ENCODE measurements at regions not wholly inside any gene's neighbourhood (a gene's known extent, or its start where the extent isn't known, plus 50 kb on each side); places are given as distances from the start of the nearest gene placed in this dataset.

- no peak for TF ChIP-seq ARNTL (CRISPR knock-in tag; IDR thresholded peaks at IDR 0.05; ENCODE audit: borderline replicate concordance, low read depth)
- TF ChIP-seq CREB5 (CRISPR knock-in tag; IDR thresholded peaks at IDR 0.05; ENCODE audit: low read depth), result no peak
- no peak for TF ChIP-seq TOX (CRISPR knock-in tag; IDR thresholded peaks at IDR 0.05; ENCODE audit: borderline replicate concordance)
- no peak for TF ChIP-seq ZNF565 (CRISPR knock-in tag; conservative IDR thresholded peaks at IDR 0.05; ENCODE audit: low read depth)
- no peak for TF ChIP-seq POU6F1 (CRISPR knock-in tag; IDR thresholded peaks at IDR 0.05; ENCODE audit: borderline replicate concordance, low read depth)
- no peak for TF ChIP-seq ZFP30 (CRISPR knock-in tag; IDR thresholded peaks at IDR 0.05)
- TF ChIP-seq ZNF8 (CRISPR knock-in tag; IDR thresholded peaks at IDR 0.05), result no peak
- TF ChIP-seq GLIS3 (CRISPR knock-in tag; IDR thresholded peaks at IDR 0.05), result no peak
- TF ChIP-seq ZC3H10 (CRISPR knock-in tag; IDR thresholded peaks at IDR 0.05), result no peak
- no peak for TF ChIP-seq BACH2 (CRISPR knock-in tag; IDR thresholded peaks at IDR 0.05; ENCODE audit: borderline replicate concordance)
- TF ChIP-seq CSDC2 (CRISPR knock-in tag; IDR thresholded peaks at IDR 0.05), result no peak
- TF ChIP-seq TSHZ2 (CRISPR knock-in tag; IDR thresholded peaks at IDR 0.05), result no peak
- TF ChIP-seq ISL1 (CRISPR knock-in tag; IDR thresholded peaks at IDR 0.05), result no peak
- ATAC-seq, result peak; percentile 95
Observed at GRCh38 chr1:185670187-185670627, 64.0 kb upstream of the HMCN1 start.

GRCh38 chr1:185668013-185668412, 66.2 kb upstream of the HMCN1 start:
- ATAC-seq, result no peak
- TF ChIP-seq ZNF70 (CRISPR knock-in tag; IDR thresholded peaks at IDR 0.05), result no peak
- TF ChIP-seq CSRNP3 (CRISPR knock-in tag; IDR thresholded peaks at IDR 0.05), result no peak
- TF ChIP-seq ARNTL (CRISPR knock-in tag; IDR thresholded peaks at IDR 0.05; ENCODE audit: borderline replicate concordance, low read depth), result no peak
- TF ChIP-seq ZFP30 (CRISPR knock-in tag; IDR thresholded peaks at IDR 0.05), result no peak
- TF ChIP-seq BACH2 (CRISPR knock-in tag; IDR thresholded peaks at IDR 0.05; ENCODE audit: borderline replicate concordance), result no peak
- no peak for TF ChIP-seq TSHZ2 (CRISPR knock-in tag; IDR thresholded peaks at IDR 0.05)
- no peak for TF ChIP-seq OSR1 (CRISPR knock-in tag; IDR thresholded peaks at IDR 0.05)
- TF ChIP-seq ZC3H10 (CRISPR knock-in tag; IDR thresholded peaks at IDR 0.05), result no peak
- TF ChIP-seq TOX (CRISPR knock-in tag; IDR thresholded peaks at IDR 0.05; ENCODE audit: borderline replicate concordance), result no peak
- TF ChIP-seq ZNF8 (CRISPR knock-in tag; IDR thresholded peaks at IDR 0.05), result no peak
- no peak for TF ChIP-seq ZFP3 (CRISPR knock-in tag; IDR thresholded peaks at IDR 0.05)
- no peak for TF ChIP-seq GLIS3 (CRISPR knock-in tag; IDR thresholded peaks at IDR 0.05)
- TF ChIP-seq CSDC2 (CRISPR knock-in tag; IDR thresholded peaks at IDR 0.05), result no peak
- no peak for TF ChIP-seq PATZ1 (CRISPR knock-in tag; IDR thresholded peaks at IDR 0.05; ENCODE audit: borderline replicate concordance)
- no peak for TF ChIP-seq CREB5 (CRISPR knock-in tag; IDR thresholded peaks at IDR 0.05; ENCODE audit: low read depth)
- no peak for TF ChIP-seq RARB (CRISPR knock-in tag; IDR thresholded peaks at IDR 0.05)
- no peak for TF ChIP-seq ESRRG (CRISPR knock-in tag; IDR thresholded peaks at IDR 0.05)

Data from SK-N-SH treated with all-trans-retinoic acid at 6 μM for 48 hours (cell line).